Osteoblast (primary cell): ENCODE measurements at regions not wholly inside any gene's neighbourhood (a gene's known extent, or its start where the extent isn't known, plus 50 kb on each side); places are given as distances from the start of the nearest gene placed in this dataset.

Experiments
- DNase-seq: peaks from one replicate; pipeline ENCODE4 v3.0.0; 2011; ENCODE audit warnings: low spot score, mixed read lengths; ENCODE audit not compliant: insufficient read length; ENCODE audit errors: missing footprints
- H2AFZ ChIP-seq: 2 replicates; pipeline ENCODE4 v1.6.0; 2011; ENCODE audit warnings: mild to moderate bottlenecking, low read length
- H3K27ac ChIP-seq: 2 replicates; pipeline ENCODE4 v1.5.1; 2011; ENCODE audit warnings: mild to moderate bottlenecking, low read depth, low read length, moderate library complexity
- H3K27me3 ChIP-seq: 2 replicates; pipeline ENCODE4 v1.6.0; 2012; ENCODE audit warnings: mild to moderate bottlenecking, control low read depth, inconsistent platforms, low read length, moderate library complexity; ENCODE audit not compliant: insufficient read depth
- H3K36me3 ChIP-seq: 2 replicates; pipeline ENCODE4 v1.5.1; 2011; ENCODE audit warnings: mild to moderate bottlenecking, low read length, control low read depth, moderate library complexity; ENCODE audit not compliant: insufficient read depth
- H3K4me1 ChIP-seq: 2 replicates; pipeline ENCODE4 v1.5.1; 2011; ENCODE audit warnings: mild to moderate bottlenecking, low read length, control low read depth, moderate library complexity; ENCODE audit not compliant: insufficient read depth
- H3K4me2 ChIP-seq: 2 replicates; pipeline ENCODE4 v1.6.0; 2011; ENCODE audit warnings: mild to moderate bottlenecking, low read length; ENCODE audit not compliant: insufficient read depth
- H3K4me3 ChIP-seq: fragments of 200-600 bp; sonication (generic); 3 replicates; pipeline ENCODE4 v1.5.1; 2012; ENCODE audit warnings: mild to moderate bottlenecking, low read length, inconsistent platforms; ENCODE audit not compliant: insufficient read depth
- H3K79me2 ChIP-seq: 2 replicates; pipeline ENCODE4 v1.6.0; 2012; ENCODE audit warnings: mild to moderate bottlenecking, low read length, control low read depth, inconsistent platforms; ENCODE audit not compliant: insufficient read depth
- H3K9me3 ChIP-seq: 2 replicates; pipeline ENCODE4 v1.5.1; 2011; ENCODE audit warnings: low read depth, low read length, control low read depth
- H4K20me1 ChIP-seq: 2 replicates; pipeline ENCODE4 v1.6.0; 2012; ENCODE audit warnings: mild to moderate bottlenecking, low read length, control low read depth; ENCODE audit not compliant: insufficient read depth
- TF ChIP-seq, protein P1 (sequence below): IDR thresholded peaks from 2 replicates; pipeline ENCODE4 v1.5.1; 2011; ENCODE audit warnings: mild to moderate bottlenecking, low read depth, low read length, moderate library complexity; ENCODE audit errors: extremely low read depth

DNA sequence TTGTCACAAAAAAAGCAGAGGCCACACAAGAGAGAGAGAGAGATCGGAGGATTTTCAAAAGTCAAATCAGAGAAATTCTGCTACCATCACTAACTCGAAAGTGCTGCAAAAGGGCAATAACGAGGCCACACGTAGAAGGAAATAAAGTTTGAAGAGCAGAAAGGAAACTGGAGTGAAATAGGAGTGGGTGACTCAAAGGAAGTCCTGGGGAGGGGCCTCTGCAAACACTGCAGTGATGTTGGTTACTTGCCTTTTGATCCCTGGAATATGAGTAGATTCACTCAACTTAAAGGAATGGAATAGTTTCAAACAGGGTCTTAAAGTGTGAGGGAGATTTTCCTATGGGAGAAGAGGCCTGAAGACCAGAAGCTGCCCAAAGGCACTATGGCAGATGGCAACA is 663.4 kb upstream of the LCORL start:
- H2AFZ ChIP-seq, result no peak overlapping the region
- H3K9me3 ChIP-seq, result no peaks in the 10 kb centered on the region
- H3K27me3 ChIP-seq, result no peaks in the 10 kb centered on the region
- no peak for DNase-seq
- no peaks in the 10 kb centered on the region for H3K79me2 ChIP-seq
- no peaks in the 10 kb centered on the region for H3K4me1 ChIP-seq
- H3K4me2 ChIP-seq, result no peak overlapping the region
- no peaks in the 10 kb centered on the region for H4K20me1 ChIP-seq
- H3K4me3 ChIP-seq, result no peak overlapping the region
- TF ChIP-seq, protein P1, sequence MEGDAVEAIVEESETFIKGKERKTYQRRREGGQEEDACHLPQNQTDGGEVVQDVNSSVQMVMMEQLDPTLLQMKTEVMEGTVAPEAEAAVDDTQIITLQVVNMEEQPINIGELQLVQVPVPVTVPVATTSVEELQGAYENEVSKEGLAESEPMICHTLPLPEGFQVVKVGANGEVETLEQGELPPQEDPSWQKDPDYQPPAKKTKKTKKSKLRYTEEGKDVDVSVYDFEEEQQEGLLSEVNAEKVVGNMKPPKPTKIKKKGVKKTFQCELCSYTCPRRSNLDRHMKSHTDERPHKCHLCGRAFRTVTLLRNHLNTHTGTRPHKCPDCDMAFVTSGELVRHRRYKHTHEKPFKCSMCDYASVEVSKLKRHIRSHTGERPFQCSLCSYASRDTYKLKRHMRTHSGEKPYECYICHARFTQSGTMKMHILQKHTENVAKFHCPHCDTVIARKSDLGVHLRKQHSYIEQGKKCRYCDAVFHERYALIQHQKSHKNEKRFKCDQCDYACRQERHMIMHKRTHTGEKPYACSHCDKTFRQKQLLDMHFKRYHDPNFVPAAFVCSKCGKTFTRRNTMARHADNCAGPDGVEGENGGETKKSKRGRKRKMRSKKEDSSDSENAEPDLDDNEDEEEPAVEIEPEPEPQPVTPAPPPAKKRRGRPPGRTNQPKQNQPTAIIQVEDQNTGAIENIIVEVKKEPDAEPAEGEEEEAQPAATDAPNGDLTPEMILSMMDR, result no peak
- H3K36me3 ChIP-seq, result no peaks in the 10 kb centered on the region
- no peak overlapping the region for H3K27ac ChIP-seq

DNA sequence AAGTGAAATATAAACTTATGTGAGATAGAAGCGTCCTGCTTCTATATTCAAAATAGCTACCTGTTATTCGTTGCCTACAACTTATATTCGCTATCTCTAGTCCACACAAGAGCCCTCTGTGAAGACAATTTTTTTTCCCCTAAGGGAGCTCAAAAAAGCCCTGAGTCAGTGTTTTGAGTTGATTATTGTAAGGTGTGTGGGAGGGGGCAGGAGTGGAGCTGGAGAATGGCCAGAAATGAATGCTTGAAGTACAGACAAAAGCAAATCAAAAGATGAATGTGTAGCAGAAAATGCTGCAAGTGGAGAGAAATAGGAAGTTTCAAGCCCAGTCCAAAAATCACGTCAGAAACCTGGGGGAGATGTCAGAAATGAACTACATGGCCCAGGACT is 655.0 kb upstream of the LCORL start:
- Histone ChIP-seq H3K4me2 (no peak overlapping the region), H3K4me1 (no peaks in the 10 kb centered on the region), H3K4me3 (no peak overlapping the region), H4K20me1 (no peaks in the 10 kb centered on the region), H3K27me3 (no peaks in the 10 kb centered on the region), H3K27ac (no peak overlapping the region), H2AFZ (no peak overlapping the region), H3K9me3 (no peaks in the 10 kb centered on the region), H3K36me3 (no peaks in the 10 kb centered on the region), H3K79me2 (no peaks in the 10 kb centered on the region)
- TF ChIP-seq, protein P1, result no peak
- DNase-seq, result no peak

DNA sequence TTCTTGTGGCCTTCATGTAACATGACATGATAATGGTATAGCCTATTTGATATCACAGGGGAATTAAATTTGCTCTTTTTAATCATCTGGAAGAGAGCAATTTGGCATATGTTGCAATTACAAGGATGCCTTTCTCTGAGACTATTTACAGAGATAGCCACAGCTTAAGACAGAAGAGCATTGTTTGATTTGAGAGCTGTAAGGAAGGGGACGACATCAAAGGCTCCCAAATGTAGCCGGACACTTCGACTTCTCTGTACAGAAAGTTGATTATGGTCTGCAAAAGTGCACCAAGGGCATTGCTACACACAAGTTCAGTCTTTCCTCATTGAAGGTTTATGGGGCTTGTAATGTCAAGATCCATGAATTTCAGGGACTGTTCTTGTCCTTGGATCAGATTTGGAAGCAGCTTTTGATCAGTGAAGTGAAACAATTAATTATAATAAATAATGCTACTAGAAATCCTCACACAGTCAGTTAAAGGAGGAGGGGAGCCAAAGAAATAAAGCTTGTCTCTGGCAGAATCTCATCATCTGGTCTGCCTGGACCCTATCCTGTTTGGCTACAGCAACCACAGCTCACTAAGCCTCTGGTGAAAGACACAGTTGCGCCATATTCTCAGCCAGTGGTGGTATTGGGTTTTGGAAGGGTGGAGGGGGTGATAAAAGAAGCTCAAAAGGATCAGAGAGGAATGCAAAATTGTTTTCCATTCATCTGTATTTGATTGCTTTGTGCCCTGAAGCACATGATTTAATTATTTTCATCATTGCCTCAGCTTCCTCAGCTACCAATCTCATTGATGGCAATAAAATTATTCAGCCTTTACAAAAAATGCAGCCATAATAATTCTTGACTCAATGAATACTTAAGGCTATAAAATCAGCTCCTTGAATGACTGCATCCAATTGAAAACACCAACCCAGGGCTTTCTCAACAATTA is 654.3 kb upstream of the LCORL start:
- H3K4me3 ChIP-seq, result no peak overlapping the region
- no peaks in the 10 kb centered on the region for H3K4me1 ChIP-seq
- TF ChIP-seq, protein P1, result no peak
- no peaks in the 10 kb centered on the region for H3K36me3 ChIP-seq
- H2AFZ ChIP-seq, result no peak overlapping the region
- H3K9me3 ChIP-seq, result no peaks in the 10 kb centered on the region
- H3K79me2 ChIP-seq, result no peaks in the 10 kb centered on the region
- no peak overlapping the region for H3K27ac ChIP-seq
- H3K4me2 ChIP-seq, result no peak overlapping the region
- no peak for DNase-seq
- no peaks in the 10 kb centered on the region for H3K27me3 ChIP-seq
- H4K20me1 ChIP-seq, result no peaks in the 10 kb centered on the region

DNA sequence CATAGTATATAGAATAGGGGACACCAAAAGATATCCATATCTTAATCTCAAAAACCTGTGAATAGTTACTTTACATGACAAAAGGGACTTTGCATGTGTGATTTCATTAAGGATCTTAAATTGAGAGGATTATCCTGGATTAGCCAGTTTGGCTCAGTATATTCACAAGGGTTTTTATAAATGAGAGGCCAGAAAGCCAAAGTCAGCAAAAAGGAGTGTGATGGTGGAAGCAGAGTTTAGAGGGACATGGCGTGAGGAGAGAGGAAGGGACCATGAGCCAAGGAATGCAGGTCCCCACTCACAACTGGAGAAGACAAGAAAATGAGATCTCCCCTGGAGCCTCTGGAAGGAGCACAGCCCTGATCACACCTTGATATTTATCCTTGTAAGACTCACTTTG is 648.5 kb upstream of the LCORL start:
- TF ChIP-seq, protein P1, result no peak
- Histone ChIP-seq H4K20me1 (no peaks in the 10 kb centered on the region), H3K79me2 (no peaks in the 10 kb centered on the region), H3K4me3 (no peak overlapping the region), H3K36me3 (no peaks in the 10 kb centered on the region), H3K9me3 (no peaks in the 10 kb centered on the region), H3K4me2 (no peak overlapping the region), H3K27me3 (no peaks in the 10 kb centered on the region), H3K27ac (no peak overlapping the region), H2AFZ (no peak overlapping the region), H3K4me1 (no peaks in the 10 kb centered on the region)
- no peak for DNase-seq
